ENCODE measurements at regions not wholly inside any gene's neighbourhood (a gene's known extent, or its start where the extent isn't known, plus 50 kb on each side); places are given as distances from the start of the nearest gene placed in this dataset.

DNA sequence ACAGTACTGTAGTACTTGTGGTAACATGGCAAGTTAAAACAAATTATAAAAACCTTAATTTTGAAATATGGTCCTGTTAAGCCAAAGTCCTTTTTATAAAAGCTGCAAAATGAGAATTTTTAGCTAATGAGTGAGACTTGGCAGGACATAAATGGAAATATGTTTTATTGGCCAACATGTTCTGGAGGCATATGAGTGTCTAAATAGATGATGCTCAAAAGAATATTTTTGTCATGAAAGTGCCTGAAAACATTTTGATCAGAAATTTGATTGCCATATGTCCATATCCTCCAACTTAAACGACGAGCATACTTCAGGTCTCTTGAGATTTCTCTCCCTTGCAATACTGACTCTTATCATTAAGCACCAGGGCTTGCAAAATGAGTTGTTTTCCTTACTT, 972.6 kb downstream of the TMTC2 start:
- TF ChIP-seq CTCF (IDR thresholded peaks at IDR 0.05), result no peak
- no peak for DNase-seq (ENCODE audit: low spot score)
- ATAC-seq (ENCODE audit: low FRiP score), result no peak

DNA sequence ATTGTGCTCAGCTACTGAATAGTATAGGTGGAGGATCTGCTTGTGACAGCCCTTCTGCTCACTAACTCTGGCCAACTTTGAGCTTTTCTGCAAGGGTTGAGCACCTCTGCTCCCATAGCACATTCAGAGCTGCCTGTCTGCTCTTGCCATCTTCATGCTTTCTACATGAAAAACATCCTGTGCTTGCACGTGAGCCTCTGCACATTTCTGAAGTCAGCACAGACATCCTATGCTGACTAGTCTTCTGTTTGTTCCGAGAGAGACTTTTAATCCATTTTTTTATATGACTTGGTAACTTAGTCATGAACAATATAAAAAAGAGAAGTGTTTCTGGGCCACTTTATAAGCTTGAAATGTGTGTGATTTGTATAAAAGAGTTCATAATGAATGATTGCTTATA, 969.3 kb downstream of the TMTC2 start:
- no peak for ATAC-seq (ENCODE audit: low FRiP score)
- TF ChIP-seq CTCF (IDR thresholded peaks at IDR 0.05), result no peak

GRCh38 chr12:83642205-83642604, 955.5 kb downstream of the TMTC2 start:
- no peak for TF ChIP-seq CTCF (IDR thresholded peaks at IDR 0.05)
- no peak for DNase-seq (ENCODE audit: low spot score)
- no peak for ATAC-seq (ENCODE audit: low FRiP score)

More for the DNA sequence above, 969.3 kb downstream of the TMTC2 start:
- DNase-seq (ENCODE audit: low spot score), result no peak

- TF ChIP-seq CTCF (IDR thresholded peaks at IDR 0.05), result no peak
- no peak for DNase-seq (ENCODE audit: low spot score)
- ATAC-seq (ENCODE audit: low FRiP score), result no peak
Observed at GRCh38 chr12:83641789-83642188, 955.1 kb downstream of the TMTC2 start.

DNA sequence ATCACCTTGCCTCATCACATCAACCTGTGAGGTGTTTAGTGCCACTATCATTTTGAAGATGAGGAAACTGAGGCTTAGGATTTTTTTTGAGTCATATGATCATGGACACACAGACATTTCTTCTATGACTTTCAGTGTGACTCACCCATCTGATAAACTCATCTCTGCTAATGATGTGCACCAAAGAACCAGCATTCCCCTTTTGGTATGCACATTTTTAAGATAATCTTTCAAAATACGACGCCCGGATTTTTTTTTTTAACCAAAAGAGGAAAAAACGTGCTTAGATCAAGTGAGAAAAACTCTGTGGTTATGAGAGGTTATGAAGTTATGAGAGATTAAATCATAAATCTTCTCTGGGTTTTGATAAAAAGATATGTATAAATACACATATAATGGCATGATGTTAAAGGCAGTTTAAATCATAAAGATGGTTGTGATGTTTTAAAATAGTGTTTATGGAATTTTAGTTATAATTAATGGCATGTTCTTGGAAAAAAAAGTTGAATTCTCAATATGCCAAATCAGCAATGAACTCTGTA, 948.1 kb downstream of the TMTC2 start:
- no peak for ATAC-seq (ENCODE audit: low FRiP score)
- DNase-seq (ENCODE audit: low spot score), result no peak
- TF ChIP-seq CTCF (IDR thresholded peaks at IDR 0.05), result no peak

- TF ChIP-seq CTCF (IDR thresholded peaks at IDR 0.05), result no peak
- DNase-seq (ENCODE audit: low spot score) (no peak), ATAC-seq (ENCODE audit: low FRiP score) (no peak)
Observed at GRCh38 chr12:83630526-83630925, 943.8 kb downstream of the TMTC2 start.

- no peak for ATAC-seq (ENCODE audit: low FRiP score)
- no peak for TF ChIP-seq CTCF (IDR thresholded peaks at IDR 0.05)
- DNase-seq (ENCODE audit: low spot score), result no peak
Observed at GRCh38 chr12:83629931-83630330, 943.2 kb downstream of the TMTC2 start.
